H1 (cell line): ENCODE measurements at regions not wholly inside any gene's neighbourhood (a gene's known extent, or its start where the extent isn't known, plus 50 kb on each side); places are given as distances from the start of the nearest gene placed in this dataset.

ENCODE experiments used
- ATF3 ChIP-seq: IDR thresholded peaks from 2 replicates; pipeline ENCODE4 v1.6.1; 2011; ENCODE audit warnings: low read depth, mild to moderate bottlenecking, low read length; ENCODE audit not compliant: insufficient read depth
- BCL11A ChIP-seq, 2 experiments: IDR thresholded peaks; one replicate each; pipeline ENCODE4 v1.6.1; 2011; ENCODE audit warnings: low read depth in 2 of 2, low read length in 2 of 2, mild to moderate bottlenecking in 2 of 2
- CTCF ChIP-seq, 3 experiments: IDR thresholded peaks; 1 replicate in 2 of 3; 2 replicates in 1 of 3; pipeline versions ENCODE4 v1.5.1 to v1.6.1; 2011; ENCODE audit warnings: low read length in 3 of 3, mild to moderate bottlenecking in 3 of 3, inconsistent platforms in 2 of 3, low read depth in 1 of 3, moderate library complexity in 1 of 3; ENCODE audit not compliant: insufficient read depth in 1 of 3; ENCODE audit errors: control extremely low read depth in 1 of 3
- GABPA ChIP-seq: IDR thresholded peaks from 2 replicates; pipeline ENCODE4 v1.6.1; 2011; ENCODE audit warnings: mild to moderate bottlenecking, low read length, moderate library complexity, borderline replicate concordance; ENCODE audit not compliant: insufficient read depth
- POLR2A ChIP-seq, 2 experiments: IDR thresholded peaks; 1 replicate in 1 of 2; 2 replicates in 1 of 2; pipeline ENCODE4 v1.6.1; 2011; ENCODE audit warnings: low read depth in 2 of 2, low read length in 2 of 2, mild to moderate bottlenecking in 2 of 2; ENCODE audit errors: control extremely low read depth in 1 of 2
- RAD21 ChIP-seq, 2 experiments: IDR thresholded peaks in 1 of 2; conservative IDR thresholded peaks in 1 of 2; 2 replicates each; pipeline ENCODE4 v1.6.1; 2011; ENCODE audit warnings: low read depth in 2 of 2, low read length in 2 of 2, improper control_type of control experiment in 1 of 2, inconsistent platforms in 1 of 2, mild to moderate bottlenecking in 1 of 2, moderate library complexity in 1 of 2
- RFX5 ChIP-seq: IDR thresholded peaks from 2 replicates; pipeline ENCODE4 v1.6.1; 2011; ENCODE audit warnings: low read depth, low read length, improper control_type of control experiment, borderline replicate concordance
- SIN3A ChIP-seq, 2 experiments: IDR thresholded peaks in 1 of 2; conservative IDR thresholded peaks in 1 of 2; 2 replicates each; pipeline ENCODE4 v1.6.1; 2011 to 2012; ENCODE audit warnings: low read length in 2 of 2, improper control_type of control experiment in 1 of 2, low read depth in 1 of 2, mild to moderate bottlenecking in 1 of 2
- TCF12 ChIP-seq: IDR thresholded peaks from 2 replicates; pipeline ENCODE4 v1.6.1; 2011; ENCODE audit warnings: low read depth, mild to moderate bottlenecking, low read length
- USF2 ChIP-seq: IDR thresholded peaks from 2 replicates; pipeline ENCODE4 v1.6.1; 2011; ENCODE audit warnings: low read length, improper control_type of control experiment

GRCh38 chr2:51681854-51682253 is 649.9 kb upstream of the NRXN1 start:
- TF ChIP-seq BCL11A (IDR thresholded peaks at IDR 0.05; ENCODE audit: low read depth in 2 of 2, low read length in 2 of 2) (no peak), POLR2A (IDR thresholded peaks at IDR 0.05; ENCODE audit: control extremely low read depth in 1 of 2, low read depth in 2 of 2, low read length in 2 of 2) (no peak), TCF12 (no peak), USF2 (no peak), RFX5 (no peak), ATF3 (no peak), SIN3A (conservative IDR thresholded peaks at IDR 0.05 in 1 of 2, IDR thresholded peaks at IDR 0.05 in 1 of 2; ENCODE audit: low read depth in 1 of 2, low read length in 2 of 2) (no peak), CTCF (IDR thresholded peaks at IDR 0.05; ENCODE audit: control extremely low read depth in 1 of 3, insufficient read depth in 1 of 3, low read depth in 1 of 3, low read length in 3 of 3) (no peak), GABPA (no peak), RAD21 (IDR thresholded peaks at IDR 0.05 in 1 of 2, conservative IDR thresholded peaks at IDR 0.05 in 1 of 2; ENCODE audit: low read depth in 2 of 2, low read length in 2 of 2) (no peak)
